CD4-positive, alpha-beta T cell treated with Interleukin-15 for 1 hour (primary cell): ENCODE measurements at regions not wholly inside any gene's neighbourhood (a gene's known extent, or its start where the extent isn't known, plus 50 kb on each side); places are given as distances from the start of the nearest gene placed in this dataset.
A peak's percentile ranks its signal among the peaks of the same experiment; 100 is the strongest.
"Not testable (repeated sequence)": the region's sequence is repeated elsewhere in the genome, so short reads cannot be mapped to it uniquely, and the experiment has no call there.

ENCODE experiments used
- DNase-seq: peaks from one replicate; pipeline ENCODE4 v3.0.0-alpha.2; 2020

GRCh38 chr22:22759889-22760546 is 115.6 kb downstream of the GGTLC2 start:
- DNase-seq = no peak

- no peak for DNase-seq
These were observed 117.2 kb downstream of the GGTLC2 start for GRCh38 chr22:22761606-22761962.

GRCh38 chr22:22761963-22762772 is 117.8 kb downstream of the GGTLC2 start:
- DNase-seq = no peak

GRCh38 chr22:22763512-22763911 is 119.1 kb downstream of the GGTLC2 start:
- DNase-seq = no peak

- DNase-seq = no peak
These were observed 119.7 kb downstream of the GGTLC2 start for GRCh38 chr22:22764085-22764484.

- no peak for DNase-seq
These were observed 119.6 kb upstream of the IGLL5 start for GRCh38 chr22:22767876-22768602.

- DNase-seq = no peak
These were observed 118.7 kb upstream of the IGLL5 start for GRCh38 chr22:22768885-22769284.

GRCh38 chr22:22769434-22770279 is 118.0 kb upstream of the IGLL5 start:
- no peak for DNase-seq

- peak; percentile 35 for DNase-seq
These were observed 117.2 kb upstream of the IGLL5 start for GRCh38 chr22:22770280-22770871.

GRCh38 chr22:22770881-22771280 is 116.7 kb upstream of the IGLL5 start:
- no peak for DNase-seq

GRCh38 chr22:22771696-22772377 is 115.8 kb upstream of the IGLL5 start:
- DNase-seq = no peak

- no peak for DNase-seq
These were observed 115.2 kb upstream of the IGLL5 start for GRCh38 chr22:22772396-22772795.

- no peak for DNase-seq
These were observed 114.7 kb upstream of the IGLL5 start for GRCh38 chr22:22772883-22773282.

- DNase-seq = no peak
These were observed 114.2 kb upstream of the IGLL5 start for GRCh38 chr22:22773427-22773826.

GRCh38 chr22:22773979-22774604 is 113.5 kb upstream of the IGLL5 start:
- DNase-seq = no peak

GRCh38 chr22:22774762-22775161 is 112.9 kb upstream of the IGLL5 start:
- DNase-seq = not testable (repeated sequence)

GRCh38 chr22:22776121-22776520 is 111.5 kb upstream of the IGLL5 start:
- no peak for DNase-seq

- DNase-seq = no peak
These were observed 108.4 kb upstream of the IGLL5 start for GRCh38 chr22:22779213-22779612.

GRCh38 chr22:22783575-22783974 is 104.0 kb upstream of the IGLL5 start:
- no peak for DNase-seq

GRCh38 chr22:22784249-22785039 is 103.2 kb upstream of the IGLL5 start:
- no peak for DNase-seq
